DND-41 (cell line): ENCODE measurements at regions not wholly inside any gene's neighbourhood (a gene's known extent, or its start where the extent isn't known, plus 50 kb on each side); places are given as distances from the start of the nearest gene placed in this dataset.

Experiments used
- ATAC-seq: fragments of 200-7000 bp; cut with Tn5 transposase; 3 replicates; pipeline ENCODE4 v1.9.1; 2021; ENCODE audit warnings: low read depth; ENCODE audit not compliant: insufficient read depth
- DNase-seq: peaks from one replicate; pipeline ENCODE4 v3.0.0-alpha.2; 2020
- H2AFZ ChIP-seq: 2 replicates; pipeline ENCODE4 v1.6.0; 2012; ENCODE audit warnings: low read depth, low read length
- H3K27ac ChIP-seq: 2 replicates; pipeline ENCODE4 v1.5.1; 2012; ENCODE audit warnings: low read length, inconsistent platforms
- H3K27me3 ChIP-seq: fragments of 200-600 bp; sonication (generic); 2 replicates; pipeline ENCODE4 v1.6.0; 2012; ENCODE audit warnings: low read length, mild to moderate bottlenecking, inconsistent platforms; ENCODE audit not compliant: insufficient read depth, poor library complexity
- H3K36me3 ChIP-seq: 2 replicates; pipeline ENCODE4 v1.5.1; 2012; ENCODE audit warnings: low read length, inconsistent platforms; ENCODE audit not compliant: insufficient read depth
- H3K4me1 ChIP-seq: 2 replicates; pipeline ENCODE4 v1.5.1; 2012; ENCODE audit warnings: mild to moderate bottlenecking, low read length; ENCODE audit not compliant: insufficient read depth
- H3K4me2 ChIP-seq: 2 replicates; pipeline ENCODE4 v1.6.0; 2012; ENCODE audit warnings: mild to moderate bottlenecking, moderate library complexity, low read length, inconsistent platforms; ENCODE audit not compliant: insufficient read depth
- H3K4me3 ChIP-seq, 2 experiments: fragments of 200-600 bp in 1 of 2; shearing (Covaris generic) in 1 of 2; 2 replicates each; pipeline ENCODE4 v1.5.1; 2012 to 2016; ENCODE audit warnings: inconsistent platforms in 2 of 2, low read length in 2 of 2, mild to moderate bottlenecking in 2 of 2, low read depth in 1 of 2, moderate library complexity in 1 of 2
- H3K79me2 ChIP-seq: 2 replicates; pipeline ENCODE4 v1.6.0; 2012; ENCODE audit warnings: low read length, inconsistent platforms; ENCODE audit not compliant: insufficient read depth
- H3K9ac ChIP-seq: 2 replicates; pipeline ENCODE4 v1.6.0; 2012; ENCODE audit warnings: low read depth, mild to moderate bottlenecking, inconsistent platforms, low read length, moderate library complexity
- H3K9me3 ChIP-seq: 2 replicates; pipeline ENCODE4 v1.5.1; 2012; ENCODE audit warnings: low read length, moderate library complexity, mild to moderate bottlenecking, inconsistent platforms; ENCODE audit not compliant: insufficient read depth, severe bottlenecking
- H4K20me1 ChIP-seq: 2 replicates; pipeline ENCODE4 v1.6.0; 2012; ENCODE audit warnings: low read length; ENCODE audit not compliant: insufficient read depth
- CTCF ChIP-seq: IDR thresholded peaks from 2 replicates; pipeline ENCODE4 v1.5.1; 2012; ENCODE audit warnings: borderline replicate concordance, low read length, moderate library complexity, mild to moderate bottlenecking; ENCODE audit not compliant: poor library complexity, severe bottlenecking; ENCODE audit errors: extremely low read depth
- EZH2 ChIP-seq: IDR thresholded peaks from 3 replicates; pipeline ENCODE4 v1.6.1; 2012; ENCODE audit warnings: borderline replicate concordance, low read depth, mild to moderate bottlenecking, moderate library complexity, low read length, inconsistent platforms; ENCODE audit not compliant: severe bottlenecking

GRCh38 chr9:25255216-25255615, 423.0 kb downstream of the TUSC1 start:
- ATAC-seq, result no peak
- no peak overlapping the region for H2AFZ ChIP-seq

GRCh38 chr9:25254051-25254450, 424.2 kb downstream of the TUSC1 start:
- Histone ChIP-seq H3K36me3 (no peaks in the 10 kb centered on the region), H2AFZ (no peak overlapping the region), H4K20me1 (no peaks in the 10 kb centered on the region), H3K79me2 (no peaks in the 10 kb centered on the region), H3K4me1 (no peaks in the 10 kb centered on the region), H3K9ac (no peak overlapping the region), H3K4me2 (no peak overlapping the region), H3K4me3 (no peak overlapping the region), H3K9me3 (no peaks in the 10 kb centered on the region), H3K27me3 (no peaks in the 10 kb centered on the region), H3K27ac (no peak overlapping the region)
- no peak for ATAC-seq
- no peak for TF ChIP-seq CTCF
- TF ChIP-seq EZH2, result no peak
- no peak for DNase-seq

More at GRCh38 chr9:25255216-25255615, 423.0 kb downstream of the TUSC1 start:
- no peaks in the 10 kb centered on the region for H4K20me1 ChIP-seq
- H3K79me2 ChIP-seq, result no peaks in the 10 kb centered on the region
- H3K9ac ChIP-seq, result no peak overlapping the region
- H3K4me3 ChIP-seq, result no peak overlapping the region
- no peaks in the 10 kb centered on the region for H3K27me3 ChIP-seq
- no peak for TF ChIP-seq CTCF
- no peak for TF ChIP-seq EZH2
- H3K27ac ChIP-seq, result no peak overlapping the region
- no peaks in the 10 kb centered on the region for H3K4me1 ChIP-seq
- no peak overlapping the region for H3K4me2 ChIP-seq
- DNase-seq, result no peak
- no peaks in the 10 kb centered on the region for H3K36me3 ChIP-seq
- no peaks in the 10 kb centered on the region for H3K9me3 ChIP-seq

- Histone ChIP-seq H3K4me3 (no peak overlapping the region), H3K4me2 (no peak overlapping the region), H3K9ac (no peak overlapping the region), H3K27me3 (no peaks in the 10 kb centered on the region), H3K79me2 (no peaks in the 10 kb centered on the region), H3K4me1 (no peaks in the 10 kb centered on the region), H3K36me3 (no peaks in the 10 kb centered on the region), H3K9me3 (no peaks in the 10 kb centered on the region), H3K27ac (no peak overlapping the region), H2AFZ (no peak overlapping the region), H4K20me1 (no peaks in the 10 kb centered on the region)
- DNase-seq (no peak), ATAC-seq (no peak)
- TF ChIP-seq EZH2, result no peak
- TF ChIP-seq CTCF, result no peak
These were observed 436.8 kb downstream of the TUSC1 start for GRCh38 chr9:25241421-25241820.
